RWPE2 (cell line): ENCODE measurements at regions not wholly inside any gene's neighbourhood (a gene's known extent, or its start where the extent isn't known, plus 50 kb on each side); places are given as distances from the start of the nearest gene placed in this dataset.

Source experiments
- ATAC-seq: fragments of 200-7000 bp; cut with Tn5 transposase; 3 replicates; pipeline ENCODE4 v1.9.1; 2021; ENCODE audit warnings: low read depth
- DNase-seq: peaks from one replicate; pipeline ENCODE4 v3.0.0-alpha.2; 2020; ENCODE audit warnings: low spot score
- H3K27ac ChIP-seq: fragments of 450-650 bp; 2 replicates; pipeline ENCODE4 v1.5.1; 2017; ENCODE audit warnings: mild to moderate bottlenecking; ENCODE audit not compliant: poor library complexity, severe bottlenecking
- H3K27me3 ChIP-seq: fragments of 250-450 bp; sonication (Bioruptor Pico); 2 replicates; pipeline ENCODE4 v1.5.1; 2021; ENCODE audit warnings: mild to moderate bottlenecking, moderate library complexity; ENCODE audit not compliant: insufficient read depth, poor library complexity, severe bottlenecking
- H3K36me3 ChIP-seq: fragments of 250-450 bp; sonication (Bioruptor Pico); 2 replicates; pipeline ENCODE4 v1.5.1; 2020; ENCODE audit warnings: low read depth, mild to moderate bottlenecking, moderate library complexity
- H3K4me1 ChIP-seq: fragments of 250-450 bp; sonication (Bioruptor Pico); 2 replicates; pipeline ENCODE4 v1.5.1; 2021; ENCODE audit warnings: mild to moderate bottlenecking, moderate library complexity; ENCODE audit not compliant: insufficient read depth, poor library complexity, severe bottlenecking
- H3K4me3 ChIP-seq: fragments of 250-450 bp; sonication (Bioruptor Pico); 2 replicates; pipeline ENCODE4 v1.5.1; 2021; ENCODE audit warnings: mild to moderate bottlenecking, moderate library complexity; ENCODE audit not compliant: severe bottlenecking
- H3K9me3 ChIP-seq: fragments of 250-450 bp; sonication (Bioruptor Pico); 2 replicates; pipeline ENCODE4 v1.5.1; 2021; ENCODE audit warnings: mild to moderate bottlenecking, moderate library complexity; ENCODE audit not compliant: severe bottlenecking
- CTCF ChIP-seq: fragments of 450-650 bp; IDR thresholded peaks from one replicate; pipeline ENCODE4 v1.5.1; 2017; ENCODE audit warnings: mild to moderate bottlenecking, moderate library complexity; ENCODE audit not compliant: poor library complexity, severe bottlenecking

DNA sequence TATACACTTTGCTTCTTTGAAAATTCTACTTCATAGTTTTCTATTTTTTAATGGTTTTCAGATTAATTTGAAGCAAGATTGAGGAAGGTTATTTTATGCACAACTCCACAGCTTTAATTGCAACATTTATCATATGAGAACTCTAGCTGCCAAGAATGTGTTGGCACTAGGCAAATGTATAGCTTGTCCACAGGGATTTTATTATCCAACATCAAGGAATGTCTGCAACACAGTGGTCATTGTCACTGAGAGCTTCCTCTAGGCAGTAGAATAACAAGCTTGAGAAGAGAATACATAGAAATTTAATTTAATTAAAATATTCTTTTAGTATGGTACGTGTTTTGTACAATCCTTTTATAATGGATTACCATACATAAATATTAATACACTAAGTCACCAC, 1600.8 kb downstream of the ARAP2 start:
- no peak for ATAC-seq
- DNase-seq, result no peak
- Histone ChIP-seq H3K9me3 (no peaks in the 10 kb centered on the region), H3K4me1 (no peaks in the 10 kb centered on the region), H3K4me3 (no peak overlapping the region), H3K27ac (no peak overlapping the region), H3K36me3 (no peaks in the 10 kb centered on the region), H3K27me3 (no peaks in the 10 kb centered on the region)
- TF ChIP-seq CTCF, result no peak

GRCh38 chr4:34644579-34645115, 1599.7 kb downstream of the ARAP2 start:
- DNase-seq (no peak), ATAC-seq (no peak)
- Histone ChIP-seq H3K4me1 (no peaks in the 10 kb centered on the region), H3K27me3 (no peaks in the 10 kb centered on the region), H3K27ac (no peak overlapping the region), H3K9me3 (no peaks in the 10 kb centered on the region), H3K36me3 (no peaks in the 10 kb centered on the region), H3K4me3 (no peak overlapping the region)
- no peak for TF ChIP-seq CTCF

DNA sequence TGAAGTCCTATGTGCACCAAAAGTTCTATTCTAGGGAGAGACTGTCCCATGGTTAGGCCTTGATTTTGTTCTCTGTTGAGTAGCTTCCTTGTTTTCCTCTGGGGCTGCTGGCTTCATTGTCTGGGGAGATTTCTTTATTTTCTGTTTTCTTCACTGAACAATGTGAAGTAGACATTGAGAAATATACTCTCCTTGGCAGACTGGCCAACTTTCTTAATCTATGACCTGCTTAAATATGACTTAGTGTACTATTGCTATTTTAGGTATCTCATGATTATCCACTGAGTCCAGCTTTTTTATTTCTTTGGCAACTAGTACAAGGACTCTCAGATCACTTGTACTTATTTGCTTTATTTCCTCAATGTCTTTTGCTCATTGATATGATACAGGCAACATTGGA, 1594.6 kb downstream of the ARAP2 start:
- Histone ChIP-seq H3K9me3 (no peaks in the 10 kb centered on the region), H3K36me3 (no peaks in the 10 kb centered on the region), H3K27me3 (no peaks in the 10 kb centered on the region), H3K4me1 (no peaks in the 10 kb centered on the region), H3K27ac (no peak overlapping the region), H3K4me3 (no peak overlapping the region)
- TF ChIP-seq CTCF, result no peak
- ATAC-seq, result no peak
- no peak for DNase-seq

DNA sequence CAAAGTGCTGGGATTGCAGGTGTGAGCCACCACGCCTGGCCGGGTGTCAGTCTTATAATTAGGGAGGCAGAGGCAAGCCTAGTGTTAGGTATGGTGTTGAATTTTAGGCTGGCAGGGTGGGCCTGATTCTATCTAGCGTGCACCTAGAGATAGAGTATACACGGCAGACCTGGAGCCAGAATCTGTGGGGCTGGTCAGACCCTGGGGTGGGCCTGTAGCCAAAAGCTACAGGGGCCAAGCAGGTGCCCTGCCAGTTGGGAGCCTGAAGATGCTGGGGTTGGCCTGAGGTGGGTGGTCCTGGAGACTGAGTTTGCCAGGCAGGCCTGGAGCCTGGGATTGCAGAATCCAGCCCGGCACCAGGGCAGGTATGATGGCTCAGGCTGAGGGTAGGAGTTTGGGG, 1580.3 kb downstream of the ARAP2 start:
- no peak for DNase-seq
- TF ChIP-seq CTCF, result no peak
- Histone ChIP-seq H3K4me1 (no peaks in the 10 kb centered on the region), H3K27me3 (no peaks in the 10 kb centered on the region), H3K27ac (no peak overlapping the region), H3K4me3 (no peak overlapping the region), H3K9me3 (no peaks in the 10 kb centered on the region), H3K36me3 (no peaks in the 10 kb centered on the region)
- no peak for ATAC-seq

DNA sequence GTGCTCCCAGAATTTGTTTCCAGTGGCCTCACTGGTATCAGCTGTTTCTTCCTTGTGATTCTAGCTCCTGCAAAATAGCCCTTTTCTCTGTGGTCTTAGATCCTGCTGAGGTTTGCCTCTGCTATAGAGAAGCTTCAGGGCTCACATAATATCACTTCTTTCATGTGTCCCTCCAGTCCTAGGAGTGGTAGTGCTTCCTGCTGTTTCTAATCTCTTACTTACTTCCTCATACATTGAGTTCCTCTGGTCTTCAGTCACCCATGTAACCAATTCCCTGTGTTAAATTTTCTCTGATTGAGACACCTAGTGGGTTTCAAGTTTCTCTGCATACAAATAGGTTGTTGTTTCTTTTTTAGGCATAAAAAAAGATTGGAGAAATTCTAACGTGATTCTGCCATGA, 1567.9 kb downstream of the ARAP2 start:
- no peak for DNase-seq
- TF ChIP-seq CTCF, result no peak
- Histone ChIP-seq H3K9me3 (no peaks in the 10 kb centered on the region), H3K27ac (no peak overlapping the region), H3K36me3 (no peaks in the 10 kb centered on the region), H3K4me1 (no peaks in the 10 kb centered on the region), H3K27me3 (no peaks in the 10 kb centered on the region), H3K4me3 (no peak overlapping the region)
- no peak for ATAC-seq
